NCI-H146 treated with DMSO at 0.1 percent for 48 hours (cell line): ENCODE measurements at regions not wholly inside any gene's neighbourhood (a gene's known extent, or its start where the extent isn't known, plus 50 kb on each side); places are given as distances from the start of the nearest gene placed in this dataset.
"Not testable (repeated sequence)": the region's sequence is repeated elsewhere in the genome, so short reads cannot be mapped to it uniquely, and the experiment has no call there.

Source experiments
- DNase-seq: peaks from one replicate; lab custom pipeline; 2025; ENCODE audit not compliant: unreplicated experiment; lab: John Stamatoyannopoulos, UW

DNA sequence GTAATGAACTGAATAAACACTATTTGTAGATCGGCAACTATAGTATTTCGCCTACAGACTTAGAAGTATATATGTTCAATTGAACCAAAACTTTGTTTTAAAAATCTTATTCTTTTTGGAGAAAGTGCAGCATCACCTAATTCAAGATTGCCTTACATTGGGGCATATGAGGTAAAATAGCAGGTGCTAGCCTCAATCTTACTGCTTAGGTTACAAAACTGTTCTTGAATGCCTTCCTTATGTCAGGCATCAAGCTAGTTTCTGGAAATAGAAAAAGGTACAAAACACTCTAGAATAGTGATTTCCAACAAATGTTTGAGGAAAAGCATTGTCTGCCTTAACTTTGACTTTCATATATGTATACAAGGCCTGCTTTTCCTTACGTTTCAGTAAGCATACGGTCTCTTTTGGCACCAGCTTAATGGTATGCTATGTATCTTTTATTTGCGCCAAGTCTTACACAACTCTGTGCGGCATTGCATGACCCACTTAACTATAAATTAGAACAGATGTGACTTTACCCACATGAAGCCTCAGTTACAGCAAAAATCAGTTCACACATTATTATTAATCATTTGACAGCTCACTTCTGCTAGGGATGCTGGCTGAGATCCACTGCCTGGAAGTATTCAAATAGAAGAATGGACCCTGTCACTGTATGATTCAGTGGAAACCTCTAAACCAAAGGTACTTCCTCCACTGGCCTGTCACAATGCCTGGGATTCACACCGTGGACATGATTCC lies 174.1 kb downstream of the PRELID2 start:
- no peak for DNase-seq

DNA sequence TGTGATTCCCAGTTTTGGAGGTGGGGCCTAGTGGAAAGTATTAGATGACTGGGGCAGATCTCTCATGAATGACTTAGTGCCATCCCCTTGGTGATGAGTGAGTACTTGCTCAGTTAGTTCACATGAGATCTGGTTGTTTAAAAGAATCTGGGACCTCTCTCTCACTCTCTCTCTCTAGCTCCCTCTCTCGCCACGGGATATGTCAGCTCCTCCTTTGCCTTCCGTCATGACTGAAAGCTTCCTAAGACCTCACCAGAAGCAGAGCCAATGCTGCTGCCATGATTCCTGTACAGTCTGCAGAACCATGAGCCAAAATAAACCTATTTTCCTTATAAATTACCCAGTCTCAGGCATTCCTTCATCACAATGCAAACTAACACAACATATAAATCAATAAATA lies 176.7 kb downstream of the PRELID2 start:
- no peak for DNase-seq

DNA sequence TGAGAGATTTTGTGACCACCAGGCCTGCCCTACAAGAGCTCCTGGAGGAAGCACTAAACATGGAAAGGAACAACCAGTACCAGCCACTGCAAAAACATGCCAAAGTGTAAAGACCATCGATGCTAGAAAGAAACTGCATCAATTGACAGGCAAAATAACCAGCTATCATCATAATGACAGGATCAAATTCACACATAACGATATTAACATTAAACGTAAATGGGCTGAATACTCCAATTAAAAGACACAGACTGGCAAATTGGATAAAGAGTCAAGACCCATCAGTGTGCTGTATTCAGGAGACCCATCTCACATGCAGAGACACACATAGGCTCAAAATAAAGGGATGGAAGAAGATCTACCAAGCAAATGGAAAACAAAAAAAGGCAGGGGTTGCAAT lies 182.4 kb downstream of the PRELID2 start:
- not testable (repeated sequence) for DNase-seq

DNA sequence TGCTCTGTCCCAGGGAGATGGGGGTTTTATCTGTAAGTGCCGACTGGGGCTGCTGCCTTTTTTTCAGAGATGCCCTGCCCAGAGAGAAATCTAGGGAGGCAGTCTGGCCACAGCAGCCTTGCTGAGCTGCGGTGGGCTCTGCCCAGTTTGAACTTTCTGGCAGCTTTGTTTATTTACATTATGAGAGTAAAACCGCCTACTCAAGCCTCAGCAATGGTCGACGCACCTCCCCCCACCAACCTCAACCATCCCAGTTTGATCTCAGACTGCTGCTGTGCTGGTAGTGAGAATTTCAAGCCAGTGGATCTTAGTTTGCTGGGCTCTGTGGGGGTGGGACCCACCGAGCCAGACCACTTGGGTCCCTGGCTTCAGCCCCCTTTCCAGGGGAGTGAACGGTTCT lies 188.0 kb downstream of the PRELID2 start:
- DNase-seq = not testable (repeated sequence)

DNA sequence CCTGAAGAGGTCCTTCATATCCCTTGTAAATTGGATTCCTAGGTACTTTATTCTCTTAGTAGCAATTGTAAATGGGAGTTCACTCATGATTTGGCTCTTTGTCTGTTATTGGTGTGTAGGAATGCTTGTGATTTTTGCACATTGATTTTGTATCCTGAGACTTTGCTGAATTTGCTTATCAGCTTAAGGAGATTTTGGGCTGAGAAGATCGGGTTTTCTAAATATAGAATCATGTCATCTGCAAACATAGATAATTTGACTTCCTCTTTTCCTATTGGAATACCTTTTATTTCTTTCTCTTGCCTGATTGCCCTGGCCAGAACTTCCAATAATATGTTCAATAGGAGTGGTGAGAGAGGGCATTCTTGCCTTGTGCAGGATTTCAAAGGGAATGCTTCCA lies 191.9 kb downstream of the PRELID2 start:
- not testable (repeated sequence) for DNase-seq

DNA sequence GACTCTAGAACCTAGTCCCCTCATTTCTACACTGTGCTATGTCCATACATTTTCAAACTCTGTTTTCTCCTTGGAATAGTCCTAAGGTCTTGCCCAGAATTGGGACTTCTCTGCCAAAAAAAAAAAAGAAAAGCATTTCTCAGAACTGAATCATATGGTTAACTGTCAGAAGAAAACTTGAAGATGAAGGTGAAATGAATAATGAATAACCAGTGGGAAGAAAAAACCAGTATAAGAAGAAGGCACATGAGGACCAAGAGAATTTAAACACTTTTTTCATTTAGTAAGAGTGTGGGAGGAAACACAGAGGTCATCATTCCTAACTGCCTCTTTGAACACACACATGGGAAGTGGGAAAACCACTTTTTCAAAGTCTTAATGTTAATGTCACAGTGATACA lies 197.7 kb downstream of the PRELID2 start:
- DNase-seq = no peak

DNA sequence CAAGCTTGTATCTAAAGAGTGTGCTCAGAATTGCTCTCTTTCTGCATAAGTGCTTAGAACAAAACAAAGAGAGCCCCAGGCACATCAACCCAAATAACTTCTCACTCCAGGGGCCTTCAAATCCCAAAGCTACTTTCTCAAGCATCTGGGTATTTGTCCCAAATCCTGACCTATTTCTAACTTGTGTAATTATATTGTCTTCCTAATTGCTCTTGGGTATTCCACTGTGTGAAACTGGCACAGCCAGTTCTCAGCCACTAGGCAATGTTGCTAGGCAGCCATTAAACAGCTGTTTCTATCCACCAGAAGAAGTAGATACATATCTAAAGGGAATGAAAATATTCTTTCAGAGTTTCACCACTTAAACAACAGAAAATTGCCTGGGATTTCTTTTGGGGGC lies 198.8 kb downstream of the PRELID2 start:
- no peak for DNase-seq

DNA sequence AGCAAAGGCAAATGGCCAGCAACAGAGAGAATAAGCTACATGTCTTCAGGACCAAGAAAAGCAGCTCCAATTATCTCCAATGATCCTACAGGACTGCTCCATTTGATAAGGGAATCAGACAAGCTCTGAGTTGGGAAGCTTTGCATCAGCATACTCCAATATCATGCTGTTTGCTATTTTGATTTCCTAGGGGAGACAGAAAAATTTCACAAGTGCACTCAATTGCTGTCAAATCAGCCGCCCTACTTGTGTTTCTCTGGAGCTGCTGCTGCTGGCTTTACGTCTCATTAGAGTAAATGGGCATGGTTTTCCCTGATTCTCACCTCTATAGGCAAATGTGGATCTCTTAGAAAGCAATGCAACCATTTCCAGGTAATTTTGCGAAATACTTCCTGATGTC lies 201.7 kb downstream of the PRELID2 start:
- no peak for DNase-seq

DNA sequence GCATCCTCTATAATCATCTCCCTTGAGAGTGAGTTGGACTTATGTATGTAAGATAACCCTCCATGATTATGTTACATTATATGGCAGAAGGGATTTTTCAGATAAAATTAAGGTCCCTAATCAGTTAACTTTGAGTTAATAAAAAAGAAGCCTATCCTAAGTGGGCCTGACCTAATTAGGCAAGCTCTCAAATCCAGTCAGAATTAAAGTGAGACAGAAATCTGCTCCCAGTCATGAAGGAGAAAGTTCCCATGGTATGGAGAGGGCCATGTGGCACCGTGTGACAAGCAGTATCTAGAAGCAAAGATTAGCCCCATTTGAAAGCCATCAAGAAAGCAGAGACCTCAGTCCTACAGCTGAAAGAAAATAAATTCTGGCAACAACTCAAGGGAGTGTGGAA lies 202.4 kb downstream of the PRELID2 start:
- DNase-seq = no peak

DNA sequence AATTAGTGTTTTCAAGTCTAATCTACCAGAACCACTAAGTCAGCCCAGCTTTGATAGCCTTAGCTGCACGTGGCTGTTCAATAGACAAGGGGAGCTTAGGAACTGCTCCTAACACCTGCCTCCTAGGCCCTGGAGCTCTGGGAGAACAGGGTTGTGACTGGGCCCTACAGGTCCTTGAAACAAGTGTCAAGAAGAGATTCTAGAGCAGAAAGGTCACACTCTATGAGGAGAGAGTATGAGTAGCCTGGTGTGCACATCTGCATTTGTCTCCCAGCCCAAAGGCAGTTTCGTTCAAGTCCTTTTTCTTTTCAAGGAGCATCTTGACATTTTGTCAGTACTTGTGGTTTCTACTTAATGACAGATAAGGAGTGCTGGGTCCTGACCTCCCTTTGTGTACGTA lies 206.1 kb downstream of the PRELID2 start:
- no peak for DNase-seq

DNA sequence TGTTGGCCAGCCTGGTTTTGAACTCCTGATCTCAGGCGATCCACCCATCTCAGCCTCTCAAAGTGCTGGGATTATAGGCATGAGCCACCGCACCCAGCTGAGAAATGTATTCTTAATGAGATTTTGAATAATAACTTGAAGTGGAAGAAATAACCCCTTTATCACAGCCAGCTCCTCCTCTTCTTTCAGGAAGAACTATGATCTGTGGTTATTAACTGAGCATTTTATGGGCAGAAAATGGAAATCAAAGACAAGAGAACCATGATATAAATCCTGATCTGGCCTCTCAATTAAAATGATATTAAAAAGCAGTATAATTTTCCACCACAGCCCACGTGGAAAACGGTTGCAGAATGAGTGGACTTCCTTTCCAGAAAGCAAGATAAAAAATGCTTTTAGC lies 206.6 kb downstream of the PRELID2 start:
- DNase-seq = no peak

DNA sequence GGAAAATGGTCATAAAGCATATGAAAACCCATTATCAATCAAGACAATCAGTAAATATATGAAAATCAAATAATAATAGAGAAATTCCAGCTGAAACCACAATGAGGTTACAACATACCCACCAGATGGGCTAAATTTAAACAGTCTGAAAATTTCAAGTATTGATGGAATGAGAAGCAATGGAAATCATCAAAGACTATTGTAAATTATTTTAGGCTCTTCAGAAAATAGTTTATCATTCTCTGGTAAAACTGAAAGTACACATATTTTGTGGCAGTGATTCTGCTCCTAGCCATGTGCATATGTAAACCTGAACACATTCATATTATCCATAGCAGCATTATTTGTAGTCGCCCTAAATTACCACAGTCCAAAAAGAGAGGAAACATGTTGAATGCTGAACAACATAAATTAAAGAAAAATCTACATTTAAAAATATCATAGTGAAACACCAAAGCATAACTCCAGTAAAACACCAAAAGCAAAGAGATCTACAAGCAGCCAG lies 215.3 kb downstream of the PRELID2 start:
- no peak for DNase-seq

DNA sequence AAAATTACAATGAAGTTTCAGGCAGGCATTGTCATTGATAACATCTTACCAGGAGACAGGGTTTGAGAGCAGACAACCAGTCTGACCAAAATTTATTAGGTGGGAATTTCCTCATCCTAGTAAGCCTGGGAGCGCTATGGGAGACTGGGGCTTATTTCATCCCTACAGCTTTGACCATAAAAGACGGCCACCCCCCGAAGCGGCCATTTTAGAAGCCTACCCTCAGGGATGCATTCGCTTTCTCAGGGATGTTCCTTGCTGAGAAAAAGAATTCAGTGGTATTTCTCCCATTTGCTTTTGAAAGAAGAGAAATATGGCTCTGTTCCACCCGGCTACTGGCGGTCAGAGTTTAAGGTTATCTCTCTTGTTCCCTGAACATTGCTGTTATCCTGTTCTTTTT lies 218.4 kb downstream of the PRELID2 start:
- DNase-seq = not testable (repeated sequence)

DNA sequence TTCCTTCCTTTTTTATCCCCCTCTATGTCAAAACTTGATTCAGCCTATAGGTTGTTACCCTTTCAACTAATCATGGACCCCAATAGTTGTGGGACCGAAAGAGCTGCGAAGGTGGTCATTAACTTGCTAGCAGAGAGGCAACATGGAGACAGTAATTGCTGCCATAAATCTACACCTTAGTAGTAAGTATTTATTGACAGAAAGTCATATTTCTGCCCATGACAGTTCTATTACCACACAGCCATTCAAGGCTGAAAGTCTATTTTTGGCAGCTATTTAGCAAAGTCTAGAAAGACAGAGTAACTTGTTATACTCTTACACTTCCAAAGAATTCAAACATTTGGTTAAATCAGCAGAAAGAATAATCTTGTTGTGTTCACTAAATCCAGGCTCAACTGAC lies 236.2 kb downstream of the PRELID2 start:
- DNase-seq = no peak

DNA sequence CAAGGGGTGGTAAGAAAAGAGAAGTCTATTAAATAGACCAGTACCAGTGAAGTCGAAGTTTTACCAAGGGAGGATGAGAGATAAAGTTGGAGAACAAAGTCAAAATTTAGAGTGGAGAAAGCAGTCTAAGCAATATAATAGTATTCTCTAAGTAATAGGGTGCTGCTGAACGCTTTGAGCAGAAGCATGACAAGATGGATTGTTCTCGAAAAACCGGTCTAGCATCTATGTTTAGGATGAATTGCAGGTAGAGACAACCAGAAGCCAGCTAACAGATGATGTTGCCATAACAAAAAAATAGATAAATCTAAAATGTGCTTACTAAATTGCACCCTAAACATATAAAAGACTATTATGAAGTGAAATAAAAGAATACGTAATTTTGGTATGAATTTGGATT lies 237.0 kb downstream of the PRELID2 start:
- DNase-seq = no peak

DNA sequence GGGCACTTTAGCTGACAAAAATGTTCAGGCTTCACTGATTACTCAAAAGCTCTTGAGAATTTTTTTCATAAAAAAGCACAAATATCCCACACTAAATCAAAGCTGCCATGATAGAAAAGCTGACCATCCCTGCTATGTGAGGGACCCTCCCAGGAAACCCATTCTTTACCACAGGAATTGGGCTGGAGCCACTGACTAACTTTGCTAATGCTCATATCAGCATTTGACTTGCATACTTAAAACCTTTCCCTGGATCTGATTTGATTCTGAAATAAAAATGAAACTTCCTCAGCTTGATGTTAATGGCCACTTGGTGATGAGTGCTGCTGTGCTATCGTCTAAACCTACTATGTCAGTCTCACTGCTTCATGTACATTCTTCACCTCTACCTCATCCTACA lies 243.6 kb downstream of the PRELID2 start:
- no peak for DNase-seq

DNA sequence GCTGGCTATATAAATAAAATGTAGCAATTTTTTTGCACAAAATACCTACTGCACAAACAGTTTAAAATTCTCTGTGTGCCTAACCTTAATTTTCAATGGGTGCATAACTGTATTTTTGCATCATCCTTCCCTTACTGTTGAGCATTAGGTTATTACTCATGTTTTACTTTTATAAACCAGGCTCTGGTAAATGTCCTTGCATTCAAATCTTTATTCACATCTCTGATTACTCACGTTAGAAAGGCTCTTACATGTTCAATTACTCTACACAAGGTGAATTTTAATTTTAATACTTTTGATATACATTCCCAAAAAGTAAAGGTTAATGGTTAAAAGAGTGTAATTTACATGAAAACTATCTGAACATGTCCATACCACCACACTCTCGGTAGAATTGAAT lies 246.1 kb downstream of the PRELID2 start:
- no peak for DNase-seq

DNA sequence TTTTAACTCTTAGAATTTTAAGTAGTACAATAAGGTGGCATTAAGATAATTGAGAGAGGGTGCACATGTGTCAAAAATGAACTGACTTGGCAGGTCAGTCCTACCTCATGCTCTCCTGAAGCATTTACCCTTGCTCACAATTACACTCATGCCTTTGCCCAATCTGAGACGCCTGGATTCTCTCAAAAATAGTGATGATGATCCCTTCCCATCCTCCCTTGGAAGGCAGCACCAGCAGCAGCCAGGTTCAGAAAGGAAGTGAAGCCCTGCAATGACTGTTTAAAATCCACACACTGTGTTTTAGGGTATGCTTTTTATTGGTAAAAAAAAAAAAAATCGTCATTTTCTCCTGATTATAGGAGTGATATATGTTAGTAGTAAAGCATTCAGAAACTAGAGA lies 246.6 kb downstream of the PRELID2 start:
- no peak for DNase-seq

DNA sequence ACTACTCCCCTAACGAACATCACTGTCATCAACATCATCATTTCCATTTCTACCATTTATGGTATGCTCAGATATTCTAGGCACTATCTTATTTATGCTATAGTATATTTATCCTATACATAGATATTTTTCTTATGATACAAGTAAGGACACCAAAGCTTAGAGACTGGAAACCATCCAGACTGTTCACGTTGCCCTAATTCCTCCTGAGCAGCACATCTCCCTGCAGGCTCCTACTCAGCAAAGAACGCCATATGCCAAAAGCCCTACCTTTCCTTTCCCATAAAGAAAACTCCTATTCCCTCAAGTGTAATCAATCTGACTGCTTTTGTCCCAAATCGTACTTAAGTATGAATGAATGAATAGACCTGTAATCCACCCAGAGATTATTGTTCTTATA lies 247.0 kb downstream of the PRELID2 start:
- DNase-seq = no peak

DNA sequence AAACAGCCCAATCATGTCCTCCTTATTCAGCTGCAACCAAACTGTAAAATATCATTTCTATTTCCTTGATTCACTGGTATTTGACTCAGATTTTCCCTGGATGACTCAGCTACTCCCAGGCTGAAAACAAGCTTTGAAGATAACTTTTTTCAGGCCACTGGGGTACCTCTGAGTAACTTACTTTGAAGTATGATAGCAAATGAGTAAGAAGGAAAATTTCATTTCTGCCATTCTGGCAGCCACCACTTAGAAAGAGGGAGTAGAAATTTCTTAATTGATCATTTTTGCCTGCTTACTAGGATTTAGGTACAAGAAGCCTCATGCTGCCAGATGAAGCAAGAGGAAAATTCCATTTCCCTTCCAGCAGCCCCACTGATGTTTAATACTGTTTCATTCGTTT lies 247.4 kb downstream of the PRELID2 start:
- DNase-seq = no peak

DNA sequence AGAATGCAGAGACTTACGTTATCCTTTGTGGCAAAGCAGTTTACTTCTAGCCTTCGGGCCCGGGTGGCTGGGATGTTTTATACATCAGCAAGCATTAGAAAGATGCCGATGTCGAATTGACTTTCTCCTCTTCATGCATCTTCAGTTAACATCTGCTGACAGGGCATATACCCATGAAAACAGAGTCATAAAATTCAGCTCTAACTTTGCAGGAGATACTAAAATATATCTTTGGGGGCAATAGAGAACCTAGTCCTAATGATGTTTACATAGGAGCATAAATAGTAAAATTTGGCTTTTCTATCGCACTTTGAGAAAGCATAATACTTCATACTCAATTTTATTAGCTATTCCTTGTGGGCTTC lies 247.9 kb downstream of the PRELID2 start:
- no peak for DNase-seq

DNA sequence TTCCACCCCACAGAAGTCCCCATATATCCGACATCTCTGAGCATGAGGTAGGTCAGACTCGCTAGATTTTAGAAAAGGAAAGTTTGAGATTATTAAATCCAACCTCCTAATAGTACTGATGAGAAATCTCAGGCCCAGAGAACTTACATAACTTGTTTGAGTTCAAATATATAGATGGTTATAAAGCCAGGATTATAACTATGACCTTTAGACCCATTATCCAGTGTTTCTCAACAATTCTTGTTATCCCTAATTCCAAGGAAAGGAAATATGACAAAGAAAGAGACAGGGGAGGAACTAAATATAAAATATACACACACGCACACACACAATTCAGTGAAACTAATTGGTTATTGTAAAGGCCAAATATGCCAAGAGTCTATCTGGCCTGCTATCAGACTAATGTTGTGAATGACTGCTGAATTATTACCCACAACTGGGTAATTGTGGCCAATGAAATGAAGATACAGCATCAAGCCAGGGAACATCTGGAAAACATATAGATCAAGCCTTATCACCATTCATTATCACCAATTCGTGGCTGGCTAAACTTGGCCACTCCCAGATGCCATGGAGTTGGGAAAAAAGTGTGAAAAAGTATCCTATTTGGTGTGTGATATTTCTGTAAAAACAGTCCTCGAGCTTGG lies 248.4 kb downstream of the PRELID2 start:
- no peak for DNase-seq
